Mesenchymal stem cell (in vitro differentiated cells and primary cell): ENCODE measurements at regions not wholly inside any gene's neighbourhood (a gene's known extent, or its start where the extent isn't known, plus 50 kb on each side); places are given as distances from the start of the nearest gene placed in this dataset.

Experiments
- DNase-seq: peaks from one replicate; pipeline ENCODE4 v3.0.0-alpha.2; 2013
- H2AFZ ChIP-seq: one replicate; pipeline ENCODE4 v1.6.1; 2013; ENCODE audit warnings: low read depth, mild to moderate bottlenecking, control low read depth, inconsistent platforms, low read length, moderate library complexity
- H2AK5ac ChIP-seq: 2 replicates; pipeline ENCODE4 v1.6.1; 2013; ENCODE audit warnings: low read length, moderate library complexity, mild to moderate bottlenecking, inconsistent platforms; ENCODE audit not compliant: severe bottlenecking
- H2BK120ac ChIP-seq: one replicate; pipeline ENCODE4 v1.6.1; 2013; ENCODE audit warnings: low read depth, mild to moderate bottlenecking, inconsistent platforms, low read length, moderate library complexity
- H2BK12ac ChIP-seq, 2 experiments: one replicate each; pipeline ENCODE4 v1.6.1; 2013; ENCODE audit warnings: inconsistent platforms in 2 of 2, low read length in 2 of 2, mild to moderate bottlenecking in 2 of 2, moderate library complexity in 2 of 2, control low read depth in 1 of 2
- H2BK15ac ChIP-seq: one replicate; pipeline ENCODE4 v1.6.1; 2013; ENCODE audit warnings: mild to moderate bottlenecking, low read depth, inconsistent platforms; ENCODE audit not compliant: poor library complexity, severe bottlenecking
- H2BK5ac ChIP-seq: 2 replicates; pipeline ENCODE4 v1.6.1; 2013; ENCODE audit warnings: low read depth, mild to moderate bottlenecking, low read length, control low read depth, inconsistent platforms; ENCODE audit not compliant: poor library complexity, severe bottlenecking
- H3K14ac ChIP-seq, 2 experiments: one replicate each; pipeline ENCODE4 v1.6.1; 2013; ENCODE audit warnings: inconsistent platforms in 2 of 2, low read length in 2 of 2, control low read depth in 1 of 2, mild to moderate bottlenecking in 1 of 2, moderate library complexity in 1 of 2
- H3K18ac ChIP-seq, 2 experiments: one replicate each; pipeline ENCODE4 v1.6.1; 2013; ENCODE audit warnings: inconsistent platforms in 2 of 2, low read length in 2 of 2, control low read depth in 1 of 2, low read depth in 1 of 2, mild to moderate bottlenecking in 1 of 2
- H3K23ac ChIP-seq, 2 experiments: one replicate each; pipeline ENCODE4 v1.6.1; 2013; ENCODE audit warnings: inconsistent platforms in 2 of 2, low read length in 2 of 2, mild to moderate bottlenecking in 2 of 2, moderate library complexity in 2 of 2, control low read depth in 1 of 2
- H3K27ac ChIP-seq: 2 replicates; pipeline ENCODE4 v1.5.1; 2013; ENCODE audit warnings: mild to moderate bottlenecking, moderate library complexity, low read length, control low read depth, inconsistent platforms; ENCODE audit not compliant: poor library complexity, severe bottlenecking
- H3K27me3 ChIP-seq, 2 experiments: 2 replicates each; pipeline versions ENCODE4 v1.6.1 to v1.7.0; 2013; ENCODE audit warnings: low read length in 2 of 2, mild to moderate bottlenecking in 2 of 2, moderate library complexity in 2 of 2, control low read depth in 1 of 2, inconsistent platforms in 1 of 2; ENCODE audit not compliant: control insufficient read depth in 1 of 2, insufficient read depth in 1 of 2
- H3K36me3 ChIP-seq, 2 experiments: 2 replicates each; pipeline versions ENCODE4 v1.6.1 to v1.7.0; 2013; ENCODE audit warnings: low read length in 2 of 2, control low read depth in 1 of 2, inconsistent platforms in 1 of 2, low read depth in 1 of 2, mild to moderate bottlenecking in 1 of 2; ENCODE audit not compliant: insufficient read depth in 2 of 2, control insufficient read depth in 1 of 2
- H3K4ac ChIP-seq, 2 experiments: one replicate each; pipeline ENCODE4 v1.6.1; 2013; ENCODE audit warnings: inconsistent platforms in 2 of 2, low read length in 2 of 2, mild to moderate bottlenecking in 2 of 2, moderate library complexity in 2 of 2, control low read depth in 1 of 2, low read depth in 1 of 2
- H3K4me1 ChIP-seq: 2 replicates; pipeline ENCODE4 v1.6.1; 2013; ENCODE audit warnings: low read depth, low read length, control low read depth; ENCODE audit not compliant: control insufficient read depth, insufficient read depth
- H3K4me2 ChIP-seq: 2 replicates; pipeline ENCODE4 v1.6.1; 2013; ENCODE audit warnings: low read length, mild to moderate bottlenecking, inconsistent platforms; ENCODE audit not compliant: poor library complexity, severe bottlenecking
- H3K4me3 ChIP-seq, 2 experiments: 2 replicates each; pipeline versions ENCODE4 v1.5.1 to v1.7.0; 2013; ENCODE audit warnings: low read length in 2 of 2, mild to moderate bottlenecking in 2 of 2, control low read depth in 1 of 2, low read depth in 1 of 2; ENCODE audit not compliant: insufficient read depth in 1 of 2
- H3K79me1 ChIP-seq: replicated peaks from 2 replicates; pipeline ENCODE4 v1.6.1; 2013; ENCODE audit warnings: mild to moderate bottlenecking, control low read depth, low read length, inconsistent platforms; ENCODE audit not compliant: poor library complexity, severe bottlenecking
- H3K9ac ChIP-seq: 2 replicates; pipeline ENCODE4 v1.7.0; 2013; ENCODE audit warnings: mild to moderate bottlenecking, low read length, moderate library complexity
- H3K9me3 ChIP-seq: 2 replicates; pipeline ENCODE4 v1.7.0; 2013; ENCODE audit warnings: mild to moderate bottlenecking, low read length; ENCODE audit not compliant: control insufficient read depth
- H4K8ac ChIP-seq: one replicate; pipeline ENCODE4 v1.6.1; 2013; ENCODE audit warnings: inconsistent platforms, mild to moderate bottlenecking, low read length, moderate library complexity
- H4K91ac ChIP-seq: one replicate; pipeline ENCODE4 v1.6.1; 2013; ENCODE audit warnings: mild to moderate bottlenecking, low read length, inconsistent platforms
- WGBS: methylation state at CpG from one replicate; pipeline ENCODE4 v1.1.7; 2013; ENCODE audit warnings: mixed read lengths; 5-methylcytosine and 5-hydroxymethylcytosine counted together

GRCh38 chr19:28981994-28982393 lies 231.0 kb downstream of the UQCRFS1 start:
- no peak overlapping the region for H3K4me3 ChIP-seq
- no peak overlapping the region for H2BK12ac ChIP-seq
- 76% methylated on average over 2 of the region's 2 CpGs for WGBS
- H3K27ac ChIP-seq = no peak overlapping the region
- H4K8ac ChIP-seq = no peak overlapping the region
- DNase-seq = no peak
- H3K4ac ChIP-seq = no peak overlapping the region
- H3K9me3 ChIP-seq = no peaks in the 10 kb centered on the region
- no peak overlapping the region for H2AFZ ChIP-seq
- H2BK5ac ChIP-seq = no peak overlapping the region
- H3K14ac ChIP-seq = no peak overlapping the region
- H3K9ac ChIP-seq = no peak overlapping the region
- no peak overlapping the region for H2BK120ac ChIP-seq
- no peak overlapping the region for H2AK5ac ChIP-seq
- no peak overlapping the region for H3K23ac ChIP-seq
- no peak overlapping the region for H3K18ac ChIP-seq
- H3K4me1 ChIP-seq = no peaks in the 10 kb centered on the region
- no peaks in the 10 kb centered on the region for H3K79me1 ChIP-seq
- no peak overlapping the region for H3K4me2 ChIP-seq
- H4K91ac ChIP-seq = no peak overlapping the region
- H3K36me3 ChIP-seq = no peaks in the 10 kb centered on the region
- H2BK15ac ChIP-seq = no peak overlapping the region
- H3K27me3 ChIP-seq = peaks cover 0 to 27% of the 10 kb centered on the region in 2 experiments

- Histone ChIP-seq H2AK5ac (no peak overlapping the region), H3K4me2 (no peak overlapping the region), H3K4me1 (peaks cover 3% of the 10 kb centered on the region), H2AFZ (no peak overlapping the region), H3K23ac (no peak overlapping the region), H3K4ac (no peak overlapping the region), H3K36me3 (no peaks in the 10 kb centered on the region), H3K9ac (no peak overlapping the region), H2BK15ac (no peak overlapping the region), H2BK12ac (no peak overlapping the region), H3K9me3 (no peaks in the 10 kb centered on the region), H3K14ac (no peak overlapping the region), H3K4me3 (no peak overlapping the region), H3K79me1 (no peaks in the 10 kb centered on the region), H2BK5ac (no peak overlapping the region), H3K18ac (no peak overlapping the region), H4K8ac (no peak overlapping the region), H4K91ac (no peak overlapping the region), H3K27me3 (peaks cover 0 to 24% of the 10 kb centered on the region in 2 experiments), H2BK120ac (no peak overlapping the region), H3K27ac (no peak overlapping the region)
- DNase-seq = no peak
- 77% methylated on average over 11 of the region's 11 CpGs for WGBS
Observed at GRCh38 chr19:28981518-28981917, 231.4 kb downstream of the UQCRFS1 start.

DNA sequence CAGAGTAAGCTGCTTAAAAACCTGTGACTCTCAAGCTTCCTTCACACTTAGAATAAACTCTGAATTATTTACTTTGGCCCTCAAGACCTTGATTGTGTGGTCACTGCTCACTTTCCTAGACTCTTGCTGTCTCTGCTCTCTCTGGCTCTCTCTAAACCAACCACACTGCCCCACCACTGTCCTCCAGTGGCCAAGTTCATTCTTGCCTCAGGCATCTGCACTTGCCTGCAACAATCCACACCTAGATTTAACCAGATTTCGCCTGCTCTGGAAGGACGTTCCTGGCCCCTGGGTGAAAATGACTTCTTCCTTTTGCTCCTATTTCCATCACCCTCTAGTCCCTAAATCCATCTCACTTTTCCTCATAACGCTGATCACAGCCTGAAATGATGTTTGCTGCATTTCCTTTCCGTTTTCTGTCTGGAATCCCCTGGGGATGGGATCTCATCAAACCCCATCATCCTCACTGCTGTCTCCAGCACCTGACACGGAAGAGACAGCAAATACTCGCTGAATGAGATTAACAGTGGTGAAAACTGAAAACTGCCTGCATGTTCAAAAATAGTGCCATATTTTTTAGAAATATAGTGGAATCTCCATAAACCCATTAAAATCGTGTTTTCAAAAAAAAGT lies 232.6 kb downstream of the UQCRFS1 start:
- Histone ChIP-seq H2BK12ac (no peak overlapping the region), H3K27ac (no peak overlapping the region), H3K4me1 (peaks cover 7% of the 10 kb centered on the region), H3K36me3 (no peaks in the 10 kb centered on the region), H3K9me3 (no peaks in the 10 kb centered on the region), H3K9ac (no peak overlapping the region), H2AFZ (no peak overlapping the region), H3K4me2 (no peak overlapping the region), H4K8ac (no peak overlapping the region), H2BK120ac (no peak overlapping the region), H2BK5ac (no peak overlapping the region), H3K27me3 (peaks cover 0 to 14% of the 10 kb centered on the region in 2 experiments), H3K14ac (no peak overlapping the region), H3K79me1 (no peaks in the 10 kb centered on the region), H3K23ac (no peak overlapping the region), H3K4ac (no peak overlapping the region), H2BK15ac (no peak overlapping the region), H4K91ac (no peak overlapping the region), H2AK5ac (no peak overlapping the region), H3K4me3 (no peak overlapping the region), H3K18ac (no peak overlapping the region)
- no peak for DNase-seq
- 39% methylated on average over 4 of the region's 7 CpGs for WGBS

DNA sequence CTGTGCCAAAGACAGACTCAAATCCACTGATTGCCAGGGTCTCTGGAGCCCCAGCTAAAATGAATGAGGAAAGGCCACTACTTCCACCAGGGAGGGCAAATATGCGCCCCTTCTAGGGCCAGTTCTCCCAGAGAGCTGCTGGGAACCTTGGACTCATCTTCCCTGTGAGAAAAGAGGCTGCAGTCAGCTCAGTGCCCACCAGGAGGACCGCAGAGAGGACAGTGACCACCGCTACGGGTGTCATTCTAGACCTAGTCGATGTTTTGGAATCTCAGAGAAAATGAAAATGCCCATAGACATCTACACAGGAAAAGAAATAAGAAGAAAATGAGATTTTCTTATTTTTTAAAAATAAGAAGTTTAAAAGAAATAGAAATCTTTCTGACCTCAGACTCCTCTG lies 235.1 kb downstream of the UQCRFS1 start:
- H3K4me1 ChIP-seq = peaks cover 7% of the 10 kb centered on the region
- no peaks in the 10 kb centered on the region for H3K9me3 ChIP-seq
- no peak overlapping the region for H2BK15ac ChIP-seq
- H2BK120ac ChIP-seq = no peak overlapping the region
- no peak overlapping the region for H4K91ac ChIP-seq
- no peak overlapping the region for H3K4ac ChIP-seq
- H3K9ac ChIP-seq = no peak overlapping the region
- no peak overlapping the region for H2BK12ac ChIP-seq
- no peaks in the 10 kb centered on the region for H3K27me3 ChIP-seq
- no peaks in the 10 kb centered on the region for H3K79me1 ChIP-seq
- no peak overlapping the region for H4K8ac ChIP-seq
- H2BK5ac ChIP-seq = no peak overlapping the region
- no peaks in the 10 kb centered on the region for H3K36me3 ChIP-seq
- no peak overlapping the region for H3K27ac ChIP-seq
- no peak overlapping the region for H2AFZ ChIP-seq
- WGBS = 80% methylated on average over 2 of the region's 5 CpGs
- DNase-seq = no peak
- H2AK5ac ChIP-seq = no peak overlapping the region
- H3K14ac ChIP-seq = no peak overlapping the region
- H3K4me2 ChIP-seq = no peak overlapping the region
- no peak overlapping the region for H3K4me3 ChIP-seq
- no peak overlapping the region for H3K18ac ChIP-seq
- H3K23ac ChIP-seq = no peak overlapping the region
